Osteocyte (in vitro differentiated cells): ENCODE measurements at regions not wholly inside any gene's neighbourhood (a gene's known extent, or its start where the extent isn't known, plus 50 kb on each side); places are given as distances from the start of the nearest gene placed in this dataset.

Experiments used
- DNase-seq: peaks from one replicate; pipeline ENCODE4 v3.0.0; 2021; ENCODE audit warnings: mixed read lengths; ENCODE audit not compliant: unreplicated experiment; ENCODE audit errors: extremely low spot score
- H3K27ac Mint-ChIP-seq: one replicate; pipeline ENCODE4 v1.8.0; 2021; ENCODE audit warnings: mild to moderate bottlenecking, mixed read lengths; ENCODE audit not compliant: unreplicated experiment
- H3K27me3 Mint-ChIP-seq: one replicate; pipeline ENCODE4 v1.8.0; 2021; ENCODE audit warnings: mixed read lengths; ENCODE audit not compliant: unreplicated experiment
- H3K36me3 Mint-ChIP-seq: one replicate; pipeline ENCODE4 v1.8.0; 2021; ENCODE audit warnings: mixed read lengths; ENCODE audit not compliant: unreplicated experiment
- H3K4me1 Mint-ChIP-seq: one replicate; pipeline ENCODE4 v1.8.0; 2021; ENCODE audit warnings: mixed read lengths; ENCODE audit not compliant: unreplicated experiment
- H3K4me3 Mint-ChIP-seq: one replicate; pipeline ENCODE4 v1.8.0; 2021; ENCODE audit warnings: mild to moderate bottlenecking, moderate library complexity, mixed read lengths; ENCODE audit not compliant: unreplicated experiment
- H3K9me3 Mint-ChIP-seq: one replicate; pipeline ENCODE4 v1.8.0; 2021; ENCODE audit warnings: mixed read lengths; ENCODE audit not compliant: unreplicated experiment
- TF ChIP-seq, protein P1 (sequence below): fragments of 200-600 bp; sonication (generic); IDR thresholded peaks from 2 replicates; pipeline ENCODE4 v1.5.0; 2021; ENCODE audit warnings: antibody characterized with exemption, mild to moderate bottlenecking, moderate library complexity

DNA sequence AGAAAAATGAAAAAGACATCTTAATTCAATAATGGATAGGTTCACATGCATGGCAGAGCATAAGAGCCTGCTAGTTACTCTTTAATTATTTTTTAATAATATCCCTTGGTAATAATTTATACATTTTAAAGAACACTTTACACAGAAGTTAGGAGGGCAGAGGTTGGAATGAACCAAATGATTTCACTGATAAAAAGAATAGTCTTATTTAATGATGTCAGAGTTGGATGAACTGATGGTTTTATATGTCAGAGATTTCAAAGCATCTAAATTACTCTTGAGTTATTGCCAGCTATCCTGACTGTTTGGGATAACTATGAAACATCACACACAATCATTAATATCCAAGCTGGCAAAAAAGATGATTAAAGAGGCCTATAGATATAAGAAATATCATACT lies 244.8 kb downstream of the CSNK1G3 start:
- no peaks in the 10 kb centered on the region for H3K9me3 Mint-ChIP-seq
- TF ChIP-seq, protein P1, sequence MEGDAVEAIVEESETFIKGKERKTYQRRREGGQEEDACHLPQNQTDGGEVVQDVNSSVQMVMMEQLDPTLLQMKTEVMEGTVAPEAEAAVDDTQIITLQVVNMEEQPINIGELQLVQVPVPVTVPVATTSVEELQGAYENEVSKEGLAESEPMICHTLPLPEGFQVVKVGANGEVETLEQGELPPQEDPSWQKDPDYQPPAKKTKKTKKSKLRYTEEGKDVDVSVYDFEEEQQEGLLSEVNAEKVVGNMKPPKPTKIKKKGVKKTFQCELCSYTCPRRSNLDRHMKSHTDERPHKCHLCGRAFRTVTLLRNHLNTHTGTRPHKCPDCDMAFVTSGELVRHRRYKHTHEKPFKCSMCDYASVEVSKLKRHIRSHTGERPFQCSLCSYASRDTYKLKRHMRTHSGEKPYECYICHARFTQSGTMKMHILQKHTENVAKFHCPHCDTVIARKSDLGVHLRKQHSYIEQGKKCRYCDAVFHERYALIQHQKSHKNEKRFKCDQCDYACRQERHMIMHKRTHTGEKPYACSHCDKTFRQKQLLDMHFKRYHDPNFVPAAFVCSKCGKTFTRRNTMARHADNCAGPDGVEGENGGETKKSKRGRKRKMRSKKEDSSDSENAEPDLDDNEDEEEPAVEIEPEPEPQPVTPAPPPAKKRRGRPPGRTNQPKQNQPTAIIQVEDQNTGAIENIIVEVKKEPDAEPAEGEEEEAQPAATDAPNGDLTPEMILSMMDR, result no peak
- H3K27ac Mint-ChIP-seq, result no peak overlapping the region
- no peak for DNase-seq
- no peaks in the 10 kb centered on the region for H3K27me3 Mint-ChIP-seq
- H3K36me3 Mint-ChIP-seq, result peaks cover 3% of the 10 kb centered on the region
- H3K4me3 Mint-ChIP-seq, result no peak overlapping the region
- peaks cover 46% of the 10 kb centered on the region for H3K4me1 Mint-ChIP-seq

- Mint-ChIP-seq H3K4me1 (peaks cover 47% of the 10 kb centered on the region), H3K27ac (peak overlapping the region; percentile 73), H3K9me3 (no peaks in the 10 kb centered on the region), H3K27me3 (no peaks in the 10 kb centered on the region), H3K4me3 (no peak overlapping the region), H3K36me3 (peaks cover 3% of the 10 kb centered on the region)
- DNase-seq, result no peak
- TF ChIP-seq, protein P1, result no peak
Measured at GRCh38 chr5:123756318-123756665, 244.3 kb downstream of the CSNK1G3 start.

DNA sequence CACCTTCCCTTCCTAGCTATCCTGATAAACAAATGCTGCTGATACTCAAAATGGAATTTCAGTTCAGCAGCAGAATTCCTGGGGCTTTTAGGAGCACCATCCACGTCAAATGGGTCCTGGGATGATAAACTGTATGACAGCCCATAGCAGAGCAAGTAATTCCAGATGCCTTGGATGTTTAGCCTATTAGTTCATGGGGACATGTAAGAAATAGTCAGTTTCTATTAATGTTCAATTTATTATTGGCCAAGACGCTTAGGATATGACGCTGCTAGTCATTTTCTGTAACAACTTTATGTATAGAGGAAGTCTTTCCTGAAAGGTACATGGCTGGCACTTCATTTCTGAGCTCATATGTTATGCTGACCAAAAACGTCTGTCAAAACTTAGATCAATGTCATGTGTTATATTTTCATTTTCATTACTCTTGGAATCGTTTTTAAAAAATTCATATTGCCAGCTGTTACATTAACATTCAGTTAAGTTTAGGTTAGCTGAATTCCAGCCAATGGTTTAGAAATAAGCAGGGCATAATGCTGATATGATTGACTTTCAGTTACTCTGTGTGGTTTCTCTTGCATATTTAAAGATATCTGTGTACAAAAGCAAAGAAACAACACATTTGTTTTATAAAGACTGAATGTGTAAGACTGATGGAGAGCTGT lies 243.8 kb downstream of the CSNK1G3 start:
- H3K4me1 Mint-ChIP-seq, result peaks cover 47% of the 10 kb centered on the region
- no peaks in the 10 kb centered on the region for H3K27me3 Mint-ChIP-seq
- H3K27ac Mint-ChIP-seq, result peak overlapping the region; percentile 73
- TF ChIP-seq, protein P1, result no peak
- DNase-seq, result no peak
- H3K4me3 Mint-ChIP-seq, result no peak overlapping the region
- no peaks in the 10 kb centered on the region for H3K9me3 Mint-ChIP-seq
- peaks cover 3% of the 10 kb centered on the region for H3K36me3 Mint-ChIP-seq

- H3K9me3 Mint-ChIP-seq, result no peaks in the 10 kb centered on the region
- DNase-seq, result no peak
- peak overlapping the region; percentile 73 for H3K27ac Mint-ChIP-seq
- peaks cover 47% of the 10 kb centered on the region for H3K4me1 Mint-ChIP-seq
- no peaks in the 10 kb centered on the region for H3K27me3 Mint-ChIP-seq
- TF ChIP-seq, protein P1, result no peak
- H3K4me3 Mint-ChIP-seq, result no peak overlapping the region
- peaks cover 3% of the 10 kb centered on the region for H3K36me3 Mint-ChIP-seq
Measured at GRCh38 chr5:123754908-123755307, 242.9 kb downstream of the CSNK1G3 start.

DNA sequence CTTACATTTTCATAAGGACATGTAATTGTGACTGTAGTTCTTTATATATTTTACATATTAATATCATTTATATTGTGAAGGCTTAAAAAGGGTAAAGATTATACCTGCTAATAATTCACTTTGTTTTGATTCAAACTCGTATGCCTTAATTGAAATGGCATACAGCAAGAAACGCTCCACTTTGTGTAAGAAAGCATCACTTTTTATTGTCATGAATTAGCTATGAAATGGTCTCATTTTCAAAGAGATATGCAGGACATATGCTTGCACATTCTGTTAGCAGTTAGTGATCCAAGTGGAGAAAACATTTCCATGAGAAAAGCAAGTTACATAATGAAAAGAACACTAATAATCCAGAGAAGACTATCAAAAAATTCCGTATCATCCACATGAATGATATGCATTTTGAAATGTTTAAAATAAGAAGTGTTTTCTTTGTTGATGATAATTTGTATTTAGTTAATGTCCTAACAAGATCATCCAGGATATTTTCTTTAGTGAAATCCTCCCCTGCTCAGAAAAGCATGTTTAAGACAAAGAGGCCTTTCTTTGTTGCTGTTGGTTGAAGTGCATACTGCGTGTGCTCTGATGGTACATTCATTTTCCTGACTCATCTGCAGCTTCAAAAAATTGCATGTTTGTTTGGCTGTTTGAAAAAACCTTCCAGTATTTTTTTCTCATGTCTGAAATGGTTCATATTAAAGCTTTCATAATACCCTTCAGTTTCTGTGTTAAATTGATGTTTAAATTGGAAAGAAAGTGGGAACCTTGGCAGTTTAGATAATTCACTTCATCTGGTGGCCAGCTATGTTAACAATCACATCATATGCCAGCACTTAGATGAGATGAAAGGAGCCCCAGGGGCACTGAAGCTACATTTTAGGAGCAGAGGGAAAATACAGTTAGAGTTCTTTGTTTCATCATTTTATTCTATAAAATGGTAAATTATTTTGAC lies 242.2 kb downstream of the CSNK1G3 start:
- DNase-seq, result no peak
- TF ChIP-seq, protein P1, result no peak
- Mint-ChIP-seq H3K4me1 (peaks cover 47% of the 10 kb centered on the region), H3K27me3 (no peaks in the 10 kb centered on the region), H3K27ac (peak overlapping the region; percentile 73), H3K36me3 (peaks cover 3% of the 10 kb centered on the region), H3K4me3 (no peak overlapping the region), H3K9me3 (no peaks in the 10 kb centered on the region)
